ENCODE measurements at regions not wholly inside any gene's neighbourhood (a gene's known extent, or its start where the extent isn't known, plus 50 kb on each side); places are given as distances from the start of the nearest gene placed in this dataset.
"Not testable (repeated sequence)": the region's sequence is repeated elsewhere in the genome, so short reads cannot be mapped to it uniquely, and the experiment has no call there.

DNA sequence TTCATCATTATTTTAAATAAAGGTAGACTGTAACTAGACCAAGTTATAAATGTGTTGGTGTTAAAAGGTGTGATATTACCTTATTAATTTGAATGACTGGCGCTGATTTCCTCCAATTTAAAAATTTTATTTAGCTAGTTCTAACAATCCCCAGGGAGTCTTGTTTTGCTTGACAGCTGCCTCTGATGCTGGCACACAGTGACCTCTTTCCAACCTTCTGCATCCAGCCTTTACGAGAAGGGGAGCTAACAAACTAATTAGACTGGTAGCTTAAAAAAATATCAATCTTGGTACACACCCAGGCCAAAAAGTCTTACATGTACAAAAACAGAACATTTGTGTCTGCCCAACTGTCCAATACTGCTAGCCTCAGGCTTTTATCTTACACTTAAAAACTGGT is 51.8 kb upstream of the ENPEP start:
- no peak for DNase-seq (ENCODE audit: low read depth in 1 of 2, low spot score in 1 of 2)

- DNase-seq (ENCODE audit: low read depth in 1 of 2, low spot score in 1 of 2) = no peak
These were observed 57.3 kb upstream of the ENPEP start for GRCh38 chr4:110418641-110419040.

DNA sequence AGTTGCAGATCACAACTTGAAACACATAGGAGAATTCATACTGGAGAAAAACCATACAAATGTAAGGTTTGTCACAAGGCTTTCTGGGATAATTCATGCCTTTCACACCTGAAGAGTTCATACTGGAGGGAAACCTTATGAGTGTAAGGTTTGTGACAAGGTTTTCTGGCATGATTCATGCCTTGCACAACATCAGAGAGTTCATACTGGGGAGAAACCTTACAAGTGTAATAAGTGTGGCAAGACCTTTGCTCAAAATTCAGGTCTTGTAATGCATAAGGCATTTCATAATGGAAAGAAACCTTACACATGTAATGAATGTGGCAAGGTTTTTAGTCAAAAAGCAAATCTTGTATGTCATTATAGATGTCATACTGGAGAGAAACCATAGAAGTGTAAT is 58.8 kb upstream of the ENPEP start:
- no peak for DNase-seq (ENCODE audit: low read depth in 1 of 2, low spot score in 1 of 2)

- no peak for DNase-seq (ENCODE audit: low read depth in 1 of 2, low spot score in 1 of 2)
These were observed 60.5 kb upstream of the ENPEP start for GRCh38 chr4:110415478-110415877.

GRCh38 chr4:110415041-110415440 is 60.9 kb upstream of the ENPEP start:
- no peak for DNase-seq (ENCODE audit: low read depth in 1 of 2, low spot score in 1 of 2)

GRCh38 chr4:110414561-110414920 is 61.4 kb upstream of the ENPEP start:
- DNase-seq (ENCODE audit: low read depth in 1 of 2, low spot score in 1 of 2) = no peak

- DNase-seq (ENCODE audit: low read depth in 1 of 2, low spot score in 1 of 2) = not testable (repeated sequence)
These were observed 62.0 kb upstream of the ENPEP start for GRCh38 chr4:110413807-110414560.

DNA sequence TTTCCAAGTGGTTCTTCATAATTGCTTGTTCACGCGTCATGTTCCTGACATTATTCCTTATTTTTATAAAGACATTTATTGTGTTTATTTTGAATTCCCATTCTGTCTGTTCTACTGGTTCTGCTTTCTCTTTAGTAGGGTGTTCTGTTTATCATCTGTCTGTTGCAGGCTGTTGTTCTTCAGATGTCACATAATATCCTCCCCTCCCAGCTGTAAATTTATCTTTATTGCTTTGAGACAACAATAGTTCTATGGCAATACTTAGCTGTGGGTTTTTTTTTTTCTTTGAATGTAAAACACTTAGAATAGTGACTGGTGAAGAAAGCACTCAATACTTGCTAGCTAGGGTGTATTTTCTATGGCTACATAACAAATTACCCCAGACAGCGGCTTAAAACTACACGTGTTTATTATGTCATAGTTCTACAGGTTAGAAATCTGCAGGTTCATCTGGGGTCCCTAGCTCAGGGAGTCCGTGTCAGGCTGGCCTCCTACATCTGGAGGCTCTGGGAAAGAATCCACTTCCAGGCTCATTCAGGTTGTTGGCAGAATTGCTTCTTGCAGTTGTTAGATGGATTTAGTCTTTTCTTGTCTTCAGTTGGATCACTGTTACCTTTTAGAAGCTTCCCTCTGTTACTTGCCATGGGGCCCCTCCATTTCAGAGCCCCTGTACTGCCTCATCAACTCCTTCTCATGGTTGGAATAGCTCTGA is 63.4 kb upstream of the ENPEP start:
- no peak for DNase-seq (ENCODE audit: low read depth in 1 of 2, low spot score in 1 of 2)

DNA sequence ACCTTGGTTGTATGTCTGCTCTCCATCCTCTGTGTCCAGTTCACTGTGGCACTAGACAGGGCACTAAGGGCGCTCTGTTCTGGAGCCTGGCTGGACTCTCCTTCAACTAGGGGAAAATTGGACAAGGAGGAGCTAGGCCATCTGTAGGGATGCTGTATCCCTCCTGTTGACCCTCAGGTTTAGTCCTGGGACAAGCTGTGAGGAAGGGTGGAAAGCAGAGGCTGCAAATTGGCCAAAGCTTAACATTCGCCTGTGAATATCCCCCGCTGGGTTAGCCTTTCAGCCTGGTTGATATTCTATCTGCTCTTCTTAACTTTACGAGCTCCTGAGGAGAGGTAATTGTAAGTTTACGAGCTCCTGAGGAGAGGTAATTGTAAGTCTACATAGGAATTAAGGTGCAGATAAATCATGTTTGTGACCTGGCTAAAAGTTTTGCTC is 64.4 kb upstream of the ENPEP start:
- no peak for DNase-seq (ENCODE audit: low read depth in 1 of 2, low spot score in 1 of 2)

- not testable (repeated sequence) for DNase-seq (ENCODE audit: low read depth in 1 of 2, low spot score in 1 of 2)
These were observed 64.9 kb upstream of the ENPEP start for GRCh38 chr4:110410853-110411573.

- no peak for DNase-seq (ENCODE audit: low read depth in 1 of 2, low spot score in 1 of 2)
These were observed 75.9 kb upstream of the ENPEP start for GRCh38 chr4:110400086-110400485.

DNA sequence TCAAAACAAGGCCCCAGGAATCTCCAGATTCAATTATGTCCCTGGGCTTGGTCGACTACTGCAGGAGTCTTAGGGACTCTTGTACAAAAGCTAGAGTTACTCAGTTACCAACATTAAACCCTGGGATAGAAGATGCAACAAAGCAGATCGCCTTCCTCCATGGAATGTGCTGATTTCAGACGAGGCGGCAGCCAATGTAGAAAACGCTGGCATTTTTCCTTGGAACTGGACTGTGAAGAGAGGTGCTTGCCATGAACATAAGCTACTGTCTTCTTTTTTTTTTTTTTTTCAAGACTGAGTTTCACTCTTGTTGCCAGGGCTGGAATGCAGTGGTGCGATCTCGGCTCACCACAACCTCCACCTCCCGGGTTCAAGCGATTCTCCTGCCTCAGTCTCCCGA is 76.9 kb upstream of the ENPEP start:
- DNase-seq (ENCODE audit: low read depth in 1 of 2, low spot score in 1 of 2) = not testable (repeated sequence)

- no peak for DNase-seq (ENCODE audit: low read depth in 1 of 2, low spot score in 1 of 2)
These were observed 79.0 kb upstream of the ENPEP start for GRCh38 chr4:110396963-110397362.

DNA sequence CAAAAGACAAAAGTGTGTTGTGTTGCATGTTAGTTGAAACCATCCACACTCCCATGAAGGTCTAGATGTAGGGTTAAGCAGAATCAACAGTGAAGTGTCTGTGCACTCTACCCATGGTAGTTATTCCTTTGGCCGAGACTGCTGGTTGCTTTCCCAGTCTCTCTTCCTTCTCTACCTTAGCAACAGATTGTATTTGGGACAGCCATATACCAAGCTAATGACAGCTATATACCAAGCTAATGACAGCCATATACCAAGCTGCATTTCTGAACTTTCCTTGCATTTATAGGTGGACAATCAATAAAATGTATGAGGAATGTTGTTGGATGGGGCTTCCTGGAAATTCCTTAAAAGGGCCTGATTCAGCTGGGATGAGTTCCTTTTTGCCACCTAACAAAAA is 80.5 kb upstream of the ENPEP start:
- no peak for DNase-seq (ENCODE audit: low read depth in 1 of 2, low spot score in 1 of 2)

- no peak for DNase-seq (ENCODE audit: low read depth in 1 of 2, low spot score in 1 of 2)
These were observed 81.1 kb upstream of the ENPEP start for GRCh38 chr4:110394871-110395270.

GRCh38 chr4:110381784-110382183 is 94.2 kb upstream of the ENPEP start:
- DNase-seq (ENCODE audit: low read depth in 1 of 2, low spot score in 1 of 2) = no peak

DNA sequence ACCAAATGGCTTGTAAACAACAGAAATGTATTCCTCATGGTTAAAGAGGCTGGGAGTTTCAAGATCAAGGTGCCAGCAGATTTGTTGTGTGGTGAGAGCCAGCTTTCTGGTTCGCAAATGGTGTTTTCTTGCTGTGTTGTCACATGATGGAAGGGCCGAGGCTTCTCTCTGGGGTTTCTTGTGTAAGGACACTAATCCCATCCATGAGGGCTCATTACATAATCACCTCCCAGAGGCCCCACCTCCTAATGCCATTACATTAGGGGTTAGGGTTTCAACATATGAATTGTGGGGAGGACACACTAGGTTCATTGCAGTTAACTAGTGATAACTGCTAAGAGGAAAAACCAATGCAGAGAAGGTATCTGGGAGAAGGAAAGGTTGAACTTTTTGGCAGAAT is 103.5 kb upstream of the ENPEP start:
- no peak for DNase-seq (ENCODE audit: low read depth in 1 of 2, low spot score in 1 of 2)

DNA sequence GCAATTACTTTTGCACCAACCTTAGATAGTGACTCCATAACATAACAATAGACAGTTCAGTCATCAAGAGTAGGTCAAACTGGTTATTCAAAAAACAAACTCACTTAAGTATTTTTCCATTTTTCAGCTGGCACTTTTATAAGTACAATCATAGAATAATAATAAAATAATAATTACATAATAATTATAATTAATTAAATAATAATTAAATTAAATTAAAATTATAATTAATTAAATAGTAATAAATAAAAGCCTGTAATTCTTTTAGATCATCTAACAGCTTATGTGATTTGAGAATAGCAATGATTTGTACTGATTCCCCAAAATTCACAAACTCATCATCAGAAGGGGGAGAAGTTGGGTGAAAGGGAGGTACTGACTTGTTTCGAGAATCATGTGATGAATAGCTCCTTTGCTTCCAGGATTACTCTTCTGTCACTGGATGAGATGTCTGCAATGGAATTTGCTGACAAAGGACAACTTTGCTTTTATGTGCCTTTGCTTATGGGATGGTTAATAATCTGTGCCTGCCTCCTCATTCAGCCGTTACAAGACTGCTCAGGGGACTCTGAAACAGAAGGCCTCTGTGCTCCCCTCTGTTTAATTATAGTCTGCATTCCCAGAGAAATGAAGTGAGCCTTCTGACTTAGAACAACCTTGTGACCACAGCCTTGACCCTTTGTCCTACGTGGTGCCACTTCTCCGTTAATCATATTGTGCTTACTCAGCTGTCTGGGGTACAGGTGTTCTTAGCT is 104.8 kb upstream of the ENPEP start:
- DNase-seq (ENCODE audit: low read depth in 1 of 2, low spot score in 1 of 2) = no peak

DNA sequence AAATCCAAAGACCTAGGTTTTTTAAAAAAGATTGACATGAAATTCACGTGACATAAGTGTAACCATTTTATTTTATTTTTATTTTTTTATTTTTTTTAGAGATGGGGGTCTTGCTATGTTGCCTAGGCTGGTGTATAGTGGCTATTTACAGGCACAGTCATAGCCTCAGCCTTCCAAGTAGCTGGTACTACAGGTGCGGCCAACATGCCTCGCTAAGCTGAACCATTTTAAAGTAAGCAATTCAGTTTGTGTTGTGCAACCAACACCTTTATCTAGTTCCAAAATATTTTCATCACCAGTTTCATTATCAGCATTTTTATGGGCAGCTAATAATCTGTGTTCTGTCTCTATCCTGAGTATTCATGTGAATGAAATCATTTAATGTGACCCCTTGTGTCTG is 107.5 kb upstream of the ENPEP start:
- no peak for DNase-seq (ENCODE audit: low read depth in 1 of 2, low spot score in 1 of 2)

DNA sequence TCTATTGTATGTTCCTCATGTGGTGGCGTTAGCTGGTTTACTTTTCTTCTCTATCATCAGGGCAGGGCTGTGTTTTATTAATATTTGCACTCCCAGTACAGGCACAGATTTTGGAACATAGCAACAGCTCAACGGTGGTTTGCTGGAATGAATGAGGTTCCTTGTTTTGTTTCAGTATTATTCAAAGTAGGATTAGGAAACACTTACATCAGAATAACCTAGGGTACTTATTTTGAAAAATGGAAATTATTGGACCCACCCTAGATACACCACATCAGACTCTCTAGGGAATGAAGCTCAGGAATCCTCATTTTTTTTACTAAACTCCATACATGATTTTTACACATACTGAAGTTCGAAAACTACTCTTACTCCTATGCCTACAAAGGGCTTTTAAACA is 108.8 kb upstream of the ENPEP start:
- no peak for DNase-seq (ENCODE audit: low read depth in 1 of 2, low spot score in 1 of 2)

- DNase-seq (ENCODE audit: low read depth in 1 of 2, low spot score in 1 of 2) = no peak
These were observed 110.2 kb upstream of the ENPEP start for GRCh38 chr4:110365761-110366160.
